Muscle layer of duodenum (tissue), 2 donors: ENCODE measurements at regions not wholly inside any gene's neighbourhood (a gene's known extent, or its start where the extent isn't known, plus 50 kb on each side); places are given as distances from the start of the nearest gene placed in this dataset.
A peak's percentile ranks its signal among the peaks of the same experiment; 100 is the strongest.
"Not testable (repeated sequence)": the region's sequence is repeated elsewhere in the genome, so short reads cannot be mapped to it uniquely, and the experiment has no call there.

Source experiments
- H3K27ac ChIP-seq: one replicate; pipeline ENCODE4 v1.7.0; 2013; ENCODE audit warnings: mild to moderate bottlenecking, low read length
- H3K27me3 ChIP-seq: one replicate; pipeline ENCODE4 v1.7.0; 2013; ENCODE audit warnings: low read depth, mild to moderate bottlenecking, control low read depth, low read length
- H3K36me3 ChIP-seq, 2 donors: one replicate each; pipeline ENCODE4 v1.7.0; 2013; ENCODE audit warnings: low read length in 2 of 2, control low read depth in 1 of 2, mild to moderate bottlenecking in 1 of 2; ENCODE audit not compliant: insufficient read depth in 2 of 2, control insufficient read depth in 1 of 2
- H3K4me1 ChIP-seq, 2 donors: one replicate each; pipeline ENCODE4 v1.7.0; 2013; ENCODE audit warnings: low read length in 2 of 2, mild to moderate bottlenecking in 2 of 2, control low read depth in 1 of 2, moderate library complexity in 1 of 2; ENCODE audit not compliant: insufficient read depth in 2 of 2, control insufficient read depth in 1 of 2
- H3K4me3 ChIP-seq, 2 donors: one replicate each; pipeline ENCODE4 v1.7.0; 2013; ENCODE audit warnings: low read length in 2 of 2, low read depth in 1 of 2, mild to moderate bottlenecking in 1 of 2
- H3K9me3 ChIP-seq, 2 donors: one replicate each; pipeline ENCODE4 v1.7.0; 2013; ENCODE audit warnings: low read length in 2 of 2, control low read depth in 1 of 2, mild to moderate bottlenecking in 1 of 2; ENCODE audit not compliant: control insufficient read depth in 1 of 2
- donor health status: healthy.

DNA sequence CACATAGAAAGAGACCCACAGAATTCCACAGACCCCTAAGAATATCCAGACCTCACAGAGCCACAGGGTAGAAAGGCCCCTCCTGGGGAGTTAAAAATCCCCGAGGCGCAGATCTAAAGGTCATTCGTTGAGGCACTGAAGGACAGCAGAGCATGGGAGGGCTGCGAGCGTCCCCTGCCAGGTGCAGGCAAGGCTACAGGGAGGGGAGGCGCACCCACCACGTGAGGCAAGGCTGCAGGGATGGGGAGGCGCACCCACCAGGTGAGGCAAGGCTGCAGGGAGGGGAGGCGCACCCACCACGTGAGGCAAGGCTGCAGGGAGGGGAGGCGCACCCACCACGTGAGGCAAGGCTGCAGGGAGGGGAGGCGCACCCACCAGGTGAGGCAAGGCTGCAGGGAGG lies 785.6 kb upstream of the FRG1 start:
- H3K9me3 ChIP-seq, H3K4me1 ChIP-seq, H3K4me3 ChIP-seq, H3K27ac ChIP-seq, H3K27me3 ChIP-seq, H3K36me3 ChIP-seq: not testable (repeated sequence)

DNA sequence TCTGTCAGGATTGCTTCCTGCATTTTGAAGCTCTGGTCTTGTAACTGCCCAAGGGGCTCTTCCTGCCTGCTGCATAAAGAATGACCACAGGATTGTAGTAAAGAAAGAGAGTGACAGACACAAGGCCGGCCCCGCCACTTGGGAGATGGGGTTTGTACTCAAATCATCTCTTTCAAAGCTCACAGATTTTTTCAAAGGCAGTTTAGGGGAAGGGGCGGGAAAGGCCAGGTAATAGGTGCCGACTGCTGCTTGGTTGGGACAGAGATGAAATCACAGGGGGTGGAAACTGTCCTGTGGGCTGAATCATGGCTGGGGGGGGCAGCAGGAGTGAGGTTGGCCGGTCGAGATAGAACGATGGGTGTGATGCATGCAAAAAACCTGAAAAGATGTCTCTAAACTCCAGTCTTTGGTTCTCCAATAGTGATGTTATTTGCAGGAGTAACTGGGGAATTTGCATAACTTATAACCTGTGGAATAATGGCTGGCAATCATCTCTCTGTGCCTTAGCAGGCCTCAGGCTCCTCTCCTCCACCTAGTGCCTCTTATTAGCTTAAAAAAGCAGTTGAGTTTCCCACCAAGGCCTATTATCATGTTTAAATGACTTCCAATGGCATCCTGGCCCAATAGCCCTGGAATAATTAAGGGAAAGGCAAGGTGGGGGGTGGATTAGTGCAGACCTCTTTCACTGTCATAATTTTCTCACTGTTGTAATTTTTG lies 778.4 kb upstream of the FRG1 start:
- Histone ChIP-seq H3K36me3 (no peaks in the 10 kb centered on the region), H3K27ac (no peak overlapping the region), H3K27me3 (no peaks in the 10 kb centered on the region), H3K9me3 (no peaks in the 10 kb centered on the region), H3K4me3 (no peak overlapping the region), H3K4me1 (no peaks in the 10 kb centered on the region)

DNA sequence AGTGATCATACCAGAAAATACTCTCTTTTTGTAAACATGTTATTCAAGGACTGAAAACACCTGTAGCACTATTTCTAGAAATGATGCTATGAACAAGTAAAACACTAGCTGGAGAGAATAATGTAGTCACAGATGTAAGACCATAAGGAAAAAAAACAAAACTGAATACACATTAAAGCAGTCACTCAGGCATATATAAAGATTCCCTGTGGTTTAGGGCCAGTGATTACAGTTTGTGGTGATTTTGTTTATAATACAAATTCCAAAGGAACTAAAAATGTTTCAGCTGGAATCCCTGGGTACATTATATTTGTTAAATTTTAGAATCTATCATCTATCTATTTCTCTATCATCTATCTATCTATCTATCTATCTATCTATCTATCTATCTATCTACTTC lies 777.8 kb upstream of the FRG1 start:
- no peaks in the 10 kb centered on the region for H3K9me3 ChIP-seq
- H3K27ac ChIP-seq = no peak overlapping the region
- H3K27me3 ChIP-seq = no peaks in the 10 kb centered on the region
- H3K4me1 ChIP-seq = no peaks in the 10 kb centered on the region
- no peak overlapping the region for H3K4me3 ChIP-seq
- H3K36me3 ChIP-seq = no peaks in the 10 kb centered on the region

GRCh38 chr4:189176002-189176401 lies 764.7 kb upstream of the FRG1 start:
- H3K4me3 ChIP-seq = no peak overlapping the region
- no peaks in the 10 kb centered on the region for H3K36me3 ChIP-seq
- H3K9me3 ChIP-seq = no peaks in the 10 kb centered on the region
- no peak overlapping the region for H3K27ac ChIP-seq
- H3K4me1 ChIP-seq = no peaks in the 10 kb centered on the region
- H3K27me3 ChIP-seq = no peaks in the 10 kb centered on the region

GRCh38 chr4:189177130-189177529 lies 763.5 kb upstream of the FRG1 start:
- H3K4me1 ChIP-seq = no peaks in the 10 kb centered on the region
- H3K9me3 ChIP-seq = no peaks in the 10 kb centered on the region
- H3K36me3 ChIP-seq = no peaks in the 10 kb centered on the region
- no peaks in the 10 kb centered on the region for H3K27me3 ChIP-seq
- no peak overlapping the region for H3K4me3 ChIP-seq
- H3K27ac ChIP-seq = no peak overlapping the region

- no peak overlapping the region for H3K27ac ChIP-seq
These were observed 762.4 kb upstream of the FRG1 start for GRCh38 chr4:189178125-189178746.

GRCh38 chr4:189185810-189186432 lies 754.8 kb upstream of the FRG1 start:
- Histone ChIP-seq H3K4me1 (no peaks in the 10 kb centered on the region), H3K9me3 (peaks cover 0 to 6% of the 10 kb centered on the region in 2 donors), H3K36me3 (no peaks in the 10 kb centered on the region), H3K27ac (no peak overlapping the region), H3K4me3 (no peak overlapping the region), H3K27me3 (no peaks in the 10 kb centered on the region)

More at GRCh38 chr4:189178125-189178746, 762.4 kb upstream of the FRG1 start:
- H3K36me3 ChIP-seq = no peaks in the 10 kb centered on the region
- H3K4me3 ChIP-seq = no peak overlapping the region
- no peaks in the 10 kb centered on the region for H3K9me3 ChIP-seq
- H3K27me3 ChIP-seq = no peaks in the 10 kb centered on the region
- H3K4me1 ChIP-seq = no peaks in the 10 kb centered on the region

DNA sequence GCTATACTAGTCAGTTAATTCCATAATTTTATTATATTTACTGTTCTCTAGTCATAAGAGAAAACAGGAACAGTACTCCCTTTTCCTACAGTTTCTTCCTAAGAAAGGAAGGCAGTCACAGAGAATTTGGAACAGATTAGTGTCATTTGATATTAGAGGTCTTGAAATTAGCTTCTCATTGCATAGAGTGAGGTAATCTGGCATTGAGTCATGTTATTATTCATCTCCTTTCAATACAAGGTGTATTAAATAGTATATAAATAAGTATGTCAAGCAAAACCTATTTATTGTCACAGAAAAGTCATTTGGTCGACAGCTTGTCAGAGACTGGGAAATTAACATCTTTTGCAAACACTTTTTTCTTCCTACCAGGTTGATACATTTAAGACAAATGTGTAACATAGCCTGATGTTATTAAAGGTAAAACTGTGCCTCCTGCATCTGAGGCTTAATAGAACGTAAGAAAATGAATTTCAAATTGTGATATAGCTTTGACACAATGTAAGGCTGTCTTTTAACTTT lies 753.1 kb upstream of the FRG1 start:
- H3K4me1 ChIP-seq = no peaks in the 10 kb centered on the region
- H3K36me3 ChIP-seq = no peaks in the 10 kb centered on the region
- H3K9me3 ChIP-seq = peaks cover 6 to 7% of the 10 kb centered on the region in 2 donors
- no peak overlapping the region for H3K27ac ChIP-seq
- no peak overlapping the region for H3K4me3 ChIP-seq
- H3K27me3 ChIP-seq = no peaks in the 10 kb centered on the region

GRCh38 chr4:189198624-189199023 lies 742.0 kb upstream of the FRG1 start:
- Histone ChIP-seq H3K9me3 (no peaks in the 10 kb centered on the region), H3K27me3 (no peaks in the 10 kb centered on the region), H3K4me3 (no peak overlapping the region), H3K4me1 (peaks cover 0 to 19% of the 10 kb centered on the region in 2 donors), H3K36me3 (no peaks in the 10 kb centered on the region), H3K27ac (no peak overlapping the region)

GRCh38 chr4:189200353-189200752 lies 740.3 kb upstream of the FRG1 start:
- Histone ChIP-seq H3K27me3 (no peaks in the 10 kb centered on the region), H3K27ac (no peak overlapping the region), H3K9me3 (no peaks in the 10 kb centered on the region), H3K4me3 (no peak overlapping the region), H3K4me1 (peaks cover 0 to 19% of the 10 kb centered on the region in 2 donors), H3K36me3 (no peaks in the 10 kb centered on the region)

GRCh38 chr4:189202182-189202868 lies 738.3 kb upstream of the FRG1 start:
- no peaks in the 10 kb centered on the region for H3K27me3 ChIP-seq
- peak overlapping the region; percentile 27 to 48 for H3K4me3 ChIP-seq
- H3K4me1 ChIP-seq = peaks cover 0 to 23% of the 10 kb centered on the region in 2 donors
- H3K27ac ChIP-seq = no peak overlapping the region
- H3K9me3 ChIP-seq = no peaks in the 10 kb centered on the region
- no peaks in the 10 kb centered on the region for H3K36me3 ChIP-seq
